Bronchial epithelial cell (primary cell): ENCODE measurements at regions not wholly inside any gene's neighbourhood (a gene's known extent, or its start where the extent isn't known, plus 50 kb on each side); places are given as distances from the start of the nearest gene placed in this dataset.

ENCODE experiments used
- DNase-seq: peaks from one replicate; pipeline ENCODE4 v3.0.0-alpha.2; 2010; ENCODE audit warnings: low read depth
- FAIRE-seq: peaks from 2 replicates; lab custom pipeline; 2011; peaks lifted over from hg19 to GRCh38; lab: Jason Lieb, UNC
- H3K27me3 ChIP-seq: 2 replicates; pipeline ENCODE4 v1.5.1; 2011; ENCODE audit warnings: low read length; ENCODE audit not compliant: control insufficient read depth, insufficient read depth
- H3K36me3 ChIP-seq: 2 replicates; pipeline ENCODE4 v1.5.1; 2011; ENCODE audit warnings: low read length; ENCODE audit not compliant: control insufficient read depth, insufficient read depth
- H3K4me3 ChIP-seq: 2 replicates; pipeline ENCODE4 v1.5.1; 2011; ENCODE audit warnings: mild to moderate bottlenecking, low read depth, low read length, control low read depth
- CTCF ChIP-seq: IDR thresholded peaks from 2 replicates; pipeline ENCODE4 v1.5.1; 2011; ENCODE audit warnings: mild to moderate bottlenecking, moderate library complexity, low read length, control low read depth, inconsistent platforms; ENCODE audit not compliant: insufficient read depth, severe bottlenecking

- no peak for FAIRE-seq
Observed at GRCh38 chr21:32900814-32901213, 124.9 kb upstream of the OLIG2 start.

GRCh38 chr21:32907521-32907920 is 118.2 kb upstream of the OLIG2 start:
- Histone ChIP-seq H3K4me3 (no peak overlapping the region), H3K27me3 (no peaks in the 10 kb centered on the region), H3K36me3 (no peaks in the 10 kb centered on the region)
- no peak for DNase-seq
- TF ChIP-seq CTCF = no peak
- FAIRE-seq = no peak

More at GRCh38 chr21:32900814-32901213, 124.9 kb upstream of the OLIG2 start:
- Histone ChIP-seq H3K4me3 (no peak overlapping the region), H3K27me3 (no peaks in the 10 kb centered on the region), H3K36me3 (no peaks in the 10 kb centered on the region)
- TF ChIP-seq CTCF = no peak
- DNase-seq = no peak

- no peak for TF ChIP-seq CTCF
- DNase-seq = no peak
- Histone ChIP-seq H3K4me3 (no peak overlapping the region), H3K36me3 (no peaks in the 10 kb centered on the region), H3K27me3 (no peaks in the 10 kb centered on the region)
- no peak for FAIRE-seq
Observed at GRCh38 chr21:32908534-32908933, 117.2 kb upstream of the OLIG2 start.

GRCh38 chr21:32909393-32909792 is 116.3 kb upstream of the OLIG2 start:
- H3K27me3 ChIP-seq = no peaks in the 10 kb centered on the region
- H3K36me3 ChIP-seq = no peaks in the 10 kb centered on the region
- FAIRE-seq (no peak), DNase-seq (no peak)
- H3K4me3 ChIP-seq = no peak overlapping the region
- TF ChIP-seq CTCF = no peak

GRCh38 chr21:32914424-32915039 is 111.2 kb upstream of the OLIG2 start:
- Histone ChIP-seq H3K27me3 (no peaks in the 10 kb centered on the region), H3K4me3 (no peak overlapping the region), H3K36me3 (no peaks in the 10 kb centered on the region)
- FAIRE-seq = no peak
- DNase-seq = no peak
- TF ChIP-seq CTCF = no peak

- H3K36me3 ChIP-seq = no peaks in the 10 kb centered on the region
- no peak for FAIRE-seq
- no peak for TF ChIP-seq CTCF
- H3K4me3 ChIP-seq = no peak overlapping the region
- no peaks in the 10 kb centered on the region for H3K27me3 ChIP-seq
- no peak for DNase-seq
Observed at GRCh38 chr21:32915099-32915498, 110.6 kb upstream of the OLIG2 start.
